B cell (primary cell): ENCODE measurements at regions not wholly inside any gene's neighbourhood (a gene's known extent, or its start where the extent isn't known, plus 50 kb on each side); places are given as distances from the start of the nearest gene placed in this dataset.

Experiments used
- ATAC-seq: fragments of 200-7000 bp; cut with Tn5 transposase; one replicate; pipeline ENCODE4 v1.10.0; 2021; ENCODE audit warnings: low read depth, mild to moderate bottlenecking, moderate number of reproducible peaks, moderate library complexity
- CTCF ChIA-PET: fragments of 350-600 bp; sonication (Branson Sonifier 250); formaldehyde crosslinking; loops from one replicate; lab custom pipeline; 2021; ENCODE audit warnings: antibody characterized with exemption, inconsistent platforms; lab: Charles Lee
- POLR2A ChIA-PET: fragments of 350-600 bp; sonication (Branson Sonifier 250); formaldehyde crosslinking; loops from one replicate; lab custom pipeline; 2021; ENCODE audit warnings: antibody characterized with exemption; lab: Charles Lee
- DNase-seq: peaks from one replicate; pipeline ENCODE4 v3.0.0; 2013
- H2AFZ ChIP-seq: 2 replicates; pipeline ENCODE4 v1.6.1; 2012; ENCODE audit warnings: mild to moderate bottlenecking, low read depth, low read length; ENCODE audit not compliant: insufficient read depth, poor library complexity, severe bottlenecking
- H3K27ac ChIP-seq, 2 donors: 1 replicate in 1 of 2; 2 replicates in 1 of 2; pipeline ENCODE4 v1.5.1; 2012 to 2013; ENCODE audit warnings: low read length in 2 of 2, mild to moderate bottlenecking in 2 of 2, moderate library complexity in 1 of 2
- H3K27me3 ChIP-seq, 4 experiments: fragments of 200-600 bp in 1 of 4; sonication (generic) in 1 of 4; replicated peaks in 1 of 4; 1 replicate in 2 of 4; 2 replicates in 2 of 4; pipeline versions ENCODE4 v1.6.1 to v1.7.0; 2013 to 2016; ENCODE audit warnings: low read length in 3 of 4, mild to moderate bottlenecking in 2 of 4, mixed read lengths in 1 of 4, moderate library complexity in 1 of 4; ENCODE audit not compliant: insufficient read depth in 4 of 4, control insufficient read depth in 3 of 4; ENCODE audit errors: control extremely low read depth in 1 of 4
- H3K36me3 ChIP-seq, 2 experiments: replicated peaks in 1 of 2; 1 replicate in 1 of 2; 2 replicates in 1 of 2; pipeline versions ENCODE4 v1.6.1 to v1.7.1; 2013; ENCODE audit warnings: low read length in 1 of 2; ENCODE audit not compliant: insufficient read depth in 2 of 2, control insufficient read depth in 1 of 2; ENCODE audit errors: control extremely low read depth in 1 of 2, extremely low read depth in 1 of 2
- H3K4me1 ChIP-seq, 2 donors: fragments of 200-600 bp in 1 of 2; sonication (generic) in 1 of 2; 1 replicate in 1 of 2; 2 replicates in 1 of 2; pipeline versions ENCODE4 v1.5.1 to v1.6.1; 2013 to 2017; ENCODE audit warnings: low read length in 2 of 2; ENCODE audit not compliant: control insufficient read depth in 2 of 2, insufficient read depth in 2 of 2
- H3K4me2 ChIP-seq: replicated peaks from 2 replicates; pipeline ENCODE3; 2012; ENCODE audit warnings: mild to moderate bottlenecking, low read depth, low read length; ENCODE audit not compliant: poor library complexity, severe bottlenecking
- H3K4me3 ChIP-seq, 5 experiments: fragments of 200-600 bp in 1 of 5; sonication (generic) in 1 of 5; 1 replicate in 3 of 5; 2 replicates in 2 of 5; pipeline versions ENCODE4 v1.5.1 to v1.7.0; 2011 to 2016; ENCODE audit warnings: low read length in 4 of 5, mild to moderate bottlenecking in 4 of 5, low read depth in 2 of 5, control low read depth in 1 of 5, moderate library complexity in 1 of 5; ENCODE audit not compliant: insufficient read depth in 1 of 5; ENCODE audit errors: control extremely low read depth in 1 of 5, extremely low read depth in 1 of 5
- H3K79me2 ChIP-seq: fragments of 200-600 bp; sonication (generic); one replicate; pipeline ENCODE4 v1.6.0; 2016; ENCODE audit warnings: low read length; ENCODE audit not compliant: control insufficient read depth, insufficient read depth
- H3K9ac ChIP-seq: fragments of 200-600 bp; sonication (generic); 2 replicates; pipeline ENCODE4 v1.6.1; 2017; ENCODE audit warnings: mild to moderate bottlenecking, low read length, moderate library complexity
- H3K9me3 ChIP-seq, 3 donors: one replicate each; pipeline versions ENCODE4 v1.6.1 to v1.7.1; 2013; ENCODE audit warnings: low read length in 2 of 3; ENCODE audit not compliant: control insufficient read depth in 2 of 3, insufficient read depth in 1 of 3; ENCODE audit errors: control extremely low read depth in 1 of 3
- H4K20me1 ChIP-seq: 2 replicates; pipeline ENCODE4 v1.6.0; 2012; ENCODE audit warnings: mild to moderate bottlenecking, low read length; ENCODE audit not compliant: insufficient read depth, control insufficient read depth, poor library complexity, severe bottlenecking
- H3K27ac Mint-ChIP-seq: one replicate; pipeline ENCODE4 v1.8.0; 2021; ENCODE audit warnings: mixed read lengths
- H3K27me3 Mint-ChIP-seq: one replicate; pipeline ENCODE4 v1.8.0; 2021; ENCODE audit warnings: mixed read lengths
- H3K4me1 Mint-ChIP-seq: one replicate; pipeline ENCODE4 v1.8.0; 2021; ENCODE audit warnings: mixed read lengths
- H3K4me3 Mint-ChIP-seq: one replicate; pipeline ENCODE4 v1.8.0; 2021; ENCODE audit warnings: mixed read lengths
- H3K9me3 Mint-ChIP-seq: one replicate; pipeline ENCODE4 v1.8.0; 2022; ENCODE audit warnings: mixed read lengths; ENCODE audit not compliant: insufficient read depth
- CTCF ChIP-seq: fragments of 200-600 bp; IDR thresholded peaks from one replicate; pipeline ENCODE4 v1.8.0; 2022; ENCODE audit warnings: antibody characterized with exemption, mild to moderate bottlenecking
- EZH2 ChIP-seq: IDR thresholded peaks from 2 replicates; pipeline ENCODE4 v1.6.1; 2012; ENCODE audit warnings: borderline replicate concordance, low read depth, mild to moderate bottlenecking, moderate library complexity, low read length; ENCODE audit not compliant: insufficient read depth, poor library complexity, severe bottlenecking
- WGBS: methylation state at CpG from one replicate; pipeline ENCODE4 v1.1.5; 2013; ENCODE audit warnings: missing lambda C conversion rate; ENCODE audit not compliant: insufficient coverage; 5-methylcytosine and 5-hydroxymethylcytosine counted together
- intact Hi-C: fragments of 100-400 bp; cut with micrococcal nuclease; formaldehyde crosslinking; loops from one replicate; pipeline ENCODE4 v1.10.0; 2022

GRCh38 chr5:116861666-116862065, 287.0 kb upstream of the SEMA6A start:
- intact Hi-C loops: no loop called here
- H3K4me1 ChIP-seq: no peaks in the 10 kb centered on the region
- H3K9me3 Mint-ChIP-seq: no peaks in the 10 kb centered on the region
- ChIA-PET POLR2A (no interaction called here), CTCF (no interaction called here)
- no peak overlapping the region for H3K27ac ChIP-seq
- no peak overlapping the region for H2AFZ ChIP-seq
- no peaks in the 10 kb centered on the region for H3K4me1 Mint-ChIP-seq
- TF ChIP-seq EZH2 (no peak), CTCF (no peak)
- DNase-seq: no peak
- no peak for ATAC-seq
- 100% methylated on average over 1 of the region's 2 CpGs for WGBS
- no peaks in the 10 kb centered on the region for H3K79me2 ChIP-seq
- H3K27me3 Mint-ChIP-seq: peaks cover 4% of the 10 kb centered on the region
- no peak overlapping the region for H3K4me3 Mint-ChIP-seq
- no peaks in the 10 kb centered on the region for H3K27me3 ChIP-seq
- H3K4me2 ChIP-seq: no peak overlapping the region
- no peaks in the 10 kb centered on the region for H3K9me3 ChIP-seq
- no peaks in the 10 kb centered on the region for H3K36me3 ChIP-seq
- no peak overlapping the region for H3K27ac Mint-ChIP-seq
- H3K9ac ChIP-seq: no peak overlapping the region
- no peaks in the 10 kb centered on the region for H4K20me1 ChIP-seq
- H3K4me3 ChIP-seq: no peak overlapping the region

DNA sequence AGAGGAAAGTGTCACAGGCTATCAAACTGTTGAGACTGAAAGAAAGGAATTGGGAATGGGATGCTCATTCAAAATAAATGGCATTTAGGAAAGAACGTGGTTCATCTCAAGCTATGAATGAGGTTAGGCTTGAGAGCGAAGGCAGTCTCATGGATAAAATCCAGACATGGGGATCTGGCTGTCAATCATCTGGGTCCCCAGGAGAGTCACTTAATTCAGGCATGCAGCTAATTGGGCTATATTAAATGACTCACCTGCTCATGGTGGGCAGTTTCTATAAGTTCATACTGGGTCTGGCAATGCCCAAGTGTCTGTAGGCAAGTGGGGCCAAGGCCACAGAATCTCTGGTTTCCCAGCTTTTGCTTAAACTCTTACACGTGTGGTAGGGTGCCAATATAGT, 286.5 kb upstream of the SEMA6A start:
- no peak overlapping the region for H3K4me2 ChIP-seq
- Mint-ChIP-seq H3K27me3 (peaks cover 4% of the 10 kb centered on the region), H3K9me3 (no peaks in the 10 kb centered on the region), H3K4me3 (no peak overlapping the region), H3K27ac (no peak overlapping the region), H3K4me1 (no peaks in the 10 kb centered on the region)
- DNase-seq: no peak
- H3K9ac ChIP-seq: no peak overlapping the region
- 83% methylated on average over 2 of the region's 3 CpGs for WGBS
- no peak overlapping the region for H2AFZ ChIP-seq
- no peaks in the 10 kb centered on the region for H3K36me3 ChIP-seq
- no peaks in the 10 kb centered on the region for H3K79me2 ChIP-seq
- no peaks in the 10 kb centered on the region for H3K4me1 ChIP-seq
- TF ChIP-seq EZH2 (no peak), CTCF (no peak)
- no peak overlapping the region for H3K4me3 ChIP-seq
- no peak overlapping the region for H3K27ac ChIP-seq
- no peaks in the 10 kb centered on the region for H3K9me3 ChIP-seq
- POLR2A ChIA-PET: no interaction called here
- CTCF ChIA-PET: no interaction called here
- H3K27me3 ChIP-seq: no peaks in the 10 kb centered on the region
- intact Hi-C loops: no loop called here
- H4K20me1 ChIP-seq: no peaks in the 10 kb centered on the region
- no peak for ATAC-seq
